K562 (cell line): ENCODE measurements at regions not wholly inside any gene's neighbourhood (a gene's known extent, or its start where the extent isn't known, plus 50 kb on each side); places are given as distances from the start of the nearest gene placed in this dataset.

Experiments
- ATAC-seq: fragments of 200-7000 bp; cut with Tn5 transposase; 3 replicates; pipeline ENCODE4 v1.9.1; 2020; ENCODE audit warnings: moderate library complexity
- BruUV-seq: library from RNA; stranded (reverse); fragments of 400-500 nt; replicated peaks from 2 replicates; lab custom pipeline; 2021; lab: Mats Ljungman, UMichigan
- CTCF ChIA-PET: fragments of 300-600 bp; formaldehyde crosslinking; extraction: SDS; loops from one replicate; lab custom pipeline; 2021; ENCODE audit warnings: low intra/inter-chr PET ratio; lab: Yijun Ruan, JAX
- POLR2A ChIA-PET: fragments of 300-600, 350-650 bp; sonication (Branson Sonifier 250); formaldehyde crosslinking; extraction: SDS; loops from one replicate; lab custom pipeline; 2021; ENCODE audit warnings: antibody characterized with exemption, inconsistent platforms; lab: Yijun Ruan, JAX
- DNase-seq, 4 experiments: peaks; one replicate each; pipeline versions ENCODE4 v3.0.0 to v3.0.0-alpha.2; 2011 to 2018; ENCODE audit warnings: low spot score in 3 of 4, mixed read lengths in 3 of 4; ENCODE audit errors: extremely low read depth in 1 of 4
- FAIRE-seq: peaks from 2 replicates; lab custom pipeline; 2011; peaks lifted over from hg19 to GRCh38; lab: Jason Lieb, UNC
- H2AFZ ChIP-seq: 2 replicates; pipeline ENCODE4 v1.6.0; 2011; ENCODE audit warnings: low read depth, low read length, control low read depth, inconsistent platforms
- H3K27ac ChIP-seq: fragments of 200-600 bp; 3 replicates; pipeline ENCODE4 v1.8.0; 2011; ENCODE audit warnings: low read depth, mild to moderate bottlenecking, control low read depth, inconsistent platforms, low read length, moderate library complexity, mixed read lengths; ENCODE audit errors: extremely low read depth
- H3K27me3 ChIP-seq, 2 experiments: fragments of 300-600 bp in 1 of 2; 2 replicates in 1 of 2; 3 replicates in 1 of 2; pipeline versions ENCODE4 v1.6.0 to v1.8.0; 2011; ENCODE audit warnings: inconsistent platforms in 2 of 2, low read length in 2 of 2, mild to moderate bottlenecking in 1 of 2, mixed read lengths in 1 of 2, moderate library complexity in 1 of 2; ENCODE audit not compliant: control insufficient read depth in 2 of 2, insufficient read depth in 2 of 2
- H3K36me3 ChIP-seq: fragments of 300-600 bp; 3 replicates; pipeline ENCODE4 v1.8.0; 2011; ENCODE audit warnings: mild to moderate bottlenecking, low read length, inconsistent platforms; ENCODE audit not compliant: control insufficient read depth, insufficient read depth
- H3K4me1 ChIP-seq, 2 experiments: fragments of 200-600 bp in 1 of 2; replicated peaks in 1 of 2; 2 replicates in 1 of 2; 3 replicates in 1 of 2; pipeline versions ENCODE4 v1.5.1 to v1.8.0; 2011; ENCODE audit warnings: inconsistent platforms in 2 of 2, low read length in 2 of 2, mild to moderate bottlenecking in 1 of 2, mixed read lengths in 1 of 2, moderate library complexity in 1 of 2; ENCODE audit not compliant: control insufficient read depth in 2 of 2, insufficient read depth in 2 of 2
- H3K4me2 ChIP-seq: 2 replicates; pipeline ENCODE4 v1.6.1; 2011; ENCODE audit warnings: low read length, control low read depth, inconsistent platforms, mixed read lengths; ENCODE audit not compliant: insufficient read depth
- H3K4me3 ChIP-seq: fragments of 200-600 bp; sonication (generic), shearing (Covaris generic); 2 replicates; pipeline ENCODE4 v1.5.1; 2016; ENCODE audit warnings: control low read depth, inconsistent platforms
- H3K79me2 ChIP-seq: fragments of 200-600 bp; 3 replicates; pipeline ENCODE4 v1.8.0; 2011; ENCODE audit warnings: low read length, inconsistent platforms; ENCODE audit not compliant: control insufficient read depth, insufficient read depth
- H3K9ac ChIP-seq, 2 experiments: 2 replicates each; pipeline versions ENCODE4 v1.6.0 to v1.6.1; 2011; ENCODE audit warnings: low read depth in 2 of 2, low read length in 2 of 2, control low read depth in 1 of 2, inconsistent platforms in 1 of 2, mild to moderate bottlenecking in 1 of 2, mixed read lengths in 1 of 2; ENCODE audit not compliant: insufficient read depth in 1 of 2
- H3K9me1 ChIP-seq: one replicate; pipeline ENCODE4 v1.6.0; 2011; ENCODE audit warnings: inconsistent platforms, mild to moderate bottlenecking, low read length, moderate library complexity; ENCODE audit not compliant: control insufficient read depth, insufficient read depth
- H3K9me3 ChIP-seq: replicated peaks from 2 replicates; pipeline ENCODE4 v1.5.1; 2011; ENCODE audit warnings: low read depth, low read length, inconsistent platforms; ENCODE audit not compliant: control insufficient read depth, insufficient read depth
- H4K20me1 ChIP-seq: replicated peaks from 2 replicates; pipeline ENCODE4 v1.6.1; 2011; ENCODE audit warnings: low read length, inconsistent platforms, mixed read lengths; ENCODE audit not compliant: control insufficient read depth, insufficient read depth
- CGGBP1 ChIP-seq: fragments of 250-450 bp; sonication (Bioruptor Pico); IDR thresholded peaks from 2 replicates; pipeline ENCODE4 v1.9.0; 2021; ENCODE audit warnings: mild to moderate bottlenecking
- GABPB2 ChIP-seq: fragments of 250-450 bp; sonication (Bioruptor Pico); conservative IDR thresholded peaks from 2 replicates; pipeline ENCODE4 v1.5.1; 2021; ENCODE audit warnings: mild to moderate bottlenecking
- KAT7 ChIP-seq: sonication (generic); formaldehyde crosslinking; IDR thresholded peaks from 2 replicates; pipeline ENCODE4 v1.8.0; 2022; ENCODE audit warnings: missing genetic modification reagents, mild to moderate bottlenecking, borderline replicate concordance
- MEIS2 ChIP-seq: fragments of 450-650 bp; IDR thresholded peaks from 2 replicates; pipeline ENCODE4 v1.6.1; 2014; ENCODE audit warnings: mild to moderate bottlenecking; ENCODE audit not compliant: partially characterized antibody
- NCOA6 ChIP-seq: fragments of 450-650 bp; IDR thresholded peaks from 2 replicates; pipeline ENCODE4 v1.6.1; 2017; ENCODE audit warnings: mild to moderate bottlenecking
- PKNOX1 ChIP-seq: fragments of 450-650 bp; IDR thresholded peaks from 2 replicates; pipeline ENCODE4 v1.6.1; 2016
- WGBS: fragments of 100-300 bp; shearing (Covaris generic); methylation state at CpG from one replicate; pipeline ENCODE4 v1.1.6; 2016; ENCODE audit warnings: low coverage, mixed read lengths; ENCODE audit not compliant: insufficient coverage; ENCODE audit errors: missing lambda C conversion rate; 5-methylcytosine and 5-hydroxymethylcytosine counted together
- in situ Hi-C: fragments of 300-500 bp; cut with MboI; formaldehyde crosslinking; loops from 4 replicates; pipeline ENCODE4 v1.15.0; 2018; ENCODE audit warnings: inconsistent platforms, mixed read lengths
- intact Hi-C: fragments of 100-400 bp; cut with micrococcal nuclease; formaldehyde crosslinking; loops from 2 replicates; pipeline ENCODE4 v1.14.2; 2022
- TF ChIP-seq, protein P1 (sequence below), 2 experiments: IDR thresholded peaks in 1 of 2; conservative IDR thresholded peaks in 1 of 2; 2 replicates each; pipeline ENCODE4 v1.6.1; 2016; ENCODE audit warnings: low read depth in 2 of 2, mild to moderate bottlenecking in 1 of 2, missing compliant biosample characterization in 1 of 2, missing genetic modification characterization in 1 of 2, moderate library complexity in 1 of 2

- DNase-seq (peak; percentile 40 to 54 (median 46)), FAIRE-seq (no peak), ATAC-seq (peak; percentile 40)
- H2AFZ ChIP-seq: no peak overlapping the region
- WGBS: 3% methylated on average over 22 of the region's 24 CpGs
- peaks cover 42 to 83% of the 10 kb centered on the region in 2 experiments for H3K27me3 ChIP-seq
- H3K4me2 ChIP-seq: no peak overlapping the region
- in situ Hi-C loops: no loop called here
- H3K27ac ChIP-seq: no peak overlapping the region
- no peaks in the 10 kb centered on the region for H3K36me3 ChIP-seq
- intact Hi-C loops: loop anchor here (10.0 kb wide), 1 partner anchor 305 kb away; no protein-coding TSS in a partner anchor
- peaks cover 3% of the 10 kb centered on the region for H4K20me1 ChIP-seq
- POLR2A ChIA-PET: interaction anchor here (0.6 to 0.8 kb wide), 3 partner anchors 10 to 256 kb away, joined by 3 read pairs; no protein-coding TSS in a partner anchor
- no peaks in the 10 kb centered on the region for H3K9me1 ChIP-seq
- no peaks in the 10 kb centered on the region for H3K9me3 ChIP-seq
- H3K9ac ChIP-seq: 0 out of 4 replicates have a peak overlapping the region, but pooled peaks of 1 of the 2 experiments have one; percentile 24
- CTCF ChIA-PET: no interaction called here
- BruUV-seq: no TSS peak
- TF ChIP-seq NCOA6 (no peak), MEIS2 (peak; percentile 93), KAT7 (CRISPR knock-in tag) (no peak), GABPB2 (CRISPR knock-in tag) (no peak), PKNOX1 (peak; percentile 91), CGGBP1 (CRISPR knock-in tag) (no peak)
- TF ChIP-seq, protein P1, sequence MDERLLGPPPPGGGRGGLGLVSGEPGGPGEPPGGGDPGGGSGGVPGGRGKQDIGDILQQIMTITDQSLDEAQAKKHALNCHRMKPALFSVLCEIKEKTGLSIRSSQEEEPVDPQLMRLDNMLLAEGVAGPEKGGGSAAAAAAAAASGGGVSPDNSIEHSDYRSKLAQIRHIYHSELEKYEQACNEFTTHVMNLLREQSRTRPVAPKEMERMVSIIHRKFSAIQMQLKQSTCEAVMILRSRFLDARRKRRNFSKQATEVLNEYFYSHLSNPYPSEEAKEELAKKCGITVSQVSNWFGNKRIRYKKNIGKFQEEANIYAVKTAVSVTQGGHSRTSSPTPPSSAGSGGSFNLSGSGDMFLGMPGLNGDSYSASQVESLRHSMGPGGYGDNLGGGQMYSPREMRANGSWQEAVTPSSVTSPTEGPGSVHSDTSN (CRISPR knock-in tag; IDR thresholded peaks at IDR 0.05; ENCODE audit: low read depth): 0 out of 2 replicates have a peak, but pooled peaks have one; percentile 40
- TF ChIP-seq, protein P1 (tag; conservative IDR thresholded peaks at IDR 0.05; ENCODE audit: low read depth): peak; percentile 72
- no peaks in the 10 kb centered on the region for H3K79me2 ChIP-seq
- peaks cover 0 to 3% of the 10 kb centered on the region in 2 experiments; a peak in 1 of 5 replicates for H3K4me1 ChIP-seq
- no peak overlapping the region for H3K4me3 ChIP-seq
Observed at GRCh38 chr1:11339346-11340232, 66.6 kb downstream of the UBIAD1 start.
